Tibial artery (tissue), 4 donors: ENCODE measurements at regions not wholly inside any gene's neighbourhood (a gene's known extent, or its start where the extent isn't known, plus 50 kb on each side); places are given as distances from the start of the nearest gene placed in this dataset.

Source experiments
- DNase-seq, 2 donors: peaks; one replicate each; pipeline ENCODE4 v3.0.0-alpha.2; 2019
- H3K27ac ChIP-seq, 2 donors: fragments of 200-600 bp; sonication (generic) in 1 of 2; 1 replicate in 1 of 2; 2 replicates in 1 of 2; pipeline ENCODE4 v1.5.1; 2018 to 2019; ENCODE audit warnings: mild to moderate bottlenecking in 1 of 2
- H3K27me3 ChIP-seq, 2 donors: fragments of 200-600 bp; sonication (generic) in 1 of 2; one replicate each; pipeline versions ENCODE4 v1.5.1 to v1.6.0; 2016 to 2019
- H3K36me3 ChIP-seq, 3 donors: fragments of 200-600 bp; sonication (generic) in 2 of 3; one replicate each; pipeline ENCODE4 v1.5.1; 2016 to 2019; ENCODE audit warnings: mild to moderate bottlenecking in 2 of 3
- H3K4me1 ChIP-seq, 4 donors: fragments of 200-600 bp; sonication (generic) in 2 of 4; 1 replicate in 3 of 4; 2 replicates in 1 of 4; pipeline ENCODE4 v1.5.1; 2016 to 2019
- H3K4me3 ChIP-seq, 2 donors: fragments of 200-600 bp; sonication (generic) in 1 of 2; 1 replicate in 1 of 2; 2 replicates in 1 of 2; pipeline ENCODE4 v1.5.1; 2018 to 2019; ENCODE audit warnings: mild to moderate bottlenecking in 2 of 2
- H3K9me3 ChIP-seq, 3 donors: fragments of 200-600 bp; sonication (generic) in 1 of 3; one replicate each; pipeline ENCODE4 v1.5.1; 2016 to 2019
- intact Hi-C: fragments of 100-400 bp; cut with DNase I; formaldehyde crosslinking; loops from one replicate; pipeline ENCODE4 v1.15.0; 2023; ENCODE audit warnings: low total_unique reads
- TF ChIP-seq, protein P1 (sequence below), 2 experiments: fragments of 200-600 bp in 1 of 2; fragments of 450-650 bp in 1 of 2; IDR thresholded peaks; one replicate each; pipeline ENCODE4 v1.5.1; 2017 to 2019; ENCODE audit warnings: antibody characterized with exemption in 2 of 2, mild to moderate bottlenecking in 1 of 2, moderate library complexity in 1 of 2

GRCh38 chrX:9191392-9191791, 157.5 kb upstream of the FAM9B start:
- H3K36me3 ChIP-seq, result no peaks in the 10 kb centered on the region
- H3K9me3 ChIP-seq, result no peaks in the 10 kb centered on the region
- no peak overlapping the region for H3K27ac ChIP-seq
- no peak overlapping the region for H3K4me3 ChIP-seq
- no peak for DNase-seq
- H3K27me3 ChIP-seq, result no peaks in the 10 kb centered on the region
- intact Hi-C loops, result no loop called here
- no peaks in the 10 kb centered on the region for H3K4me1 ChIP-seq
- TF ChIP-seq, protein P1, sequence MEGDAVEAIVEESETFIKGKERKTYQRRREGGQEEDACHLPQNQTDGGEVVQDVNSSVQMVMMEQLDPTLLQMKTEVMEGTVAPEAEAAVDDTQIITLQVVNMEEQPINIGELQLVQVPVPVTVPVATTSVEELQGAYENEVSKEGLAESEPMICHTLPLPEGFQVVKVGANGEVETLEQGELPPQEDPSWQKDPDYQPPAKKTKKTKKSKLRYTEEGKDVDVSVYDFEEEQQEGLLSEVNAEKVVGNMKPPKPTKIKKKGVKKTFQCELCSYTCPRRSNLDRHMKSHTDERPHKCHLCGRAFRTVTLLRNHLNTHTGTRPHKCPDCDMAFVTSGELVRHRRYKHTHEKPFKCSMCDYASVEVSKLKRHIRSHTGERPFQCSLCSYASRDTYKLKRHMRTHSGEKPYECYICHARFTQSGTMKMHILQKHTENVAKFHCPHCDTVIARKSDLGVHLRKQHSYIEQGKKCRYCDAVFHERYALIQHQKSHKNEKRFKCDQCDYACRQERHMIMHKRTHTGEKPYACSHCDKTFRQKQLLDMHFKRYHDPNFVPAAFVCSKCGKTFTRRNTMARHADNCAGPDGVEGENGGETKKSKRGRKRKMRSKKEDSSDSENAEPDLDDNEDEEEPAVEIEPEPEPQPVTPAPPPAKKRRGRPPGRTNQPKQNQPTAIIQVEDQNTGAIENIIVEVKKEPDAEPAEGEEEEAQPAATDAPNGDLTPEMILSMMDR (IDR thresholded peaks at IDR 0.05), result no peak

DNA sequence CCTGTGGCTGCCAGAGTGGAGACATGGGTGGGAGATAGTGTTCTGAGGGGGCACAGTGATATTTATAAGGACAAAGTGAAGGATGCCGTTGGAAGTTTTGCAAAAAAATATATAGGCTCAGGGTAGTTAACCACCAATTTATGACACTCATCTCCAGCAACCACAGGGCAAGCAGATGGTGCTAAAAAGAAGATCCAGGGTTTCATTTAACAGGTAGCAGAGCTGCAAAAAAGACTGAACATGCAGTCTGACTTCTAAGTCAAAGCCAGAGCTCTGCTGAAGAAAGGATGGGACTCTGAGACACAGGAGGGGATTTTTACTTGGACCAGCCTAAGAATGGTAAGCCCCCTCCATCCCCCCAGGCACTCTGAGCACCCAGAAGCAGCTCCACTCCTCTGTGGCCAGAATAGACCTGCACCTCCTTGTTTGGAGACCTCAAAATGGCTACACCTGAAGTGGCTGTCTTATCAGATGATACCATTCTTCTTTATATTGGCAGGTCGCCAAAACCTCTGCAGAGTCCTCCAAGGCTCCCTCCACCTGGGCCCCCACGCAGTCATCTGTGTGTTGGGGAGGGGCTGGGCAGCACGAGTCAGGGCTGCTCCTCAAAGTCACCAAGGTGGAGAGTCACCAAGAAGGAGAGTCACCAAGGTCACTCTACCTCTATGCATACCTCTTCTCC, 161.4 kb upstream of the FAM9B start:
- DNase-seq, result no peak
- intact Hi-C loops, result no loop called here
- TF ChIP-seq, protein P1 (IDR thresholded peaks at IDR 0.05), result no peak
- no peaks in the 10 kb centered on the region for H3K36me3 ChIP-seq
- H3K4me3 ChIP-seq, result no peak overlapping the region
- H3K9me3 ChIP-seq, result no peaks in the 10 kb centered on the region
- H3K27ac ChIP-seq, result no peak overlapping the region
- H3K4me1 ChIP-seq, result peaks cover 0 to 4% (median 0%) of the 10 kb centered on the region in 4 donors
- no peaks in the 10 kb centered on the region for H3K27me3 ChIP-seq

GRCh38 chrX:9196961-9197640, 163.2 kb upstream of the FAM9B start:
- Histone ChIP-seq H3K4me3 (no peak overlapping the region), H3K27ac (no peak overlapping the region), H3K36me3 (no peaks in the 10 kb centered on the region), H3K9me3 (no peaks in the 10 kb centered on the region), H3K4me1 (peaks cover 0 to 4% (median 0%) of the 10 kb centered on the region in 4 donors), H3K27me3 (no peaks in the 10 kb centered on the region)
- no peak for DNase-seq
- TF ChIP-seq, protein P1 (IDR thresholded peaks at IDR 0.05), result no peak
- intact Hi-C loops, result no loop called here

DNA sequence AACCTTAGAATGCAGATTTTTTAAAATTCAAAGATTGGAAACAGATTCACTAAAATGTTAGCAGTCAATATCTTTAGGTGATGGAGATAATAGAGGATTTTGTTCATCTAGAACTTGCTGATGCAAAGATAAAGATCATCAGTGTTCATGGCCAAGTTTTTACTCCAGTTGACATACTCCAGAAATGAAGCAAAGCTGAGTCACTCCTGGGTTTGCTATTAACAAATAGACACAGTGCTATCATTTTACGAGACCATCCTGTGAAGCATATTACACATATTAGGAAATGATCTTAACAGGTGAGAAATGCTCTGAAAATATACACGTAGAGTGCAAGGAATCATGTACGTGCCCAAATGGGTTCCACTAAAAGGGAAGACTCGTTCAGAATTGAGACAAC, 170.6 kb upstream of the FAM9B start:
- Histone ChIP-seq H3K36me3 (no peaks in the 10 kb centered on the region), H3K27ac (no peak overlapping the region), H3K9me3 (no peaks in the 10 kb centered on the region), H3K4me3 (no peak overlapping the region), H3K4me1 (no peaks in the 10 kb centered on the region), H3K27me3 (no peaks in the 10 kb centered on the region)
- DNase-seq, result no peak
- intact Hi-C loops, result no loop called here
- TF ChIP-seq, protein P1 (IDR thresholded peaks at IDR 0.05), result no peak

DNA sequence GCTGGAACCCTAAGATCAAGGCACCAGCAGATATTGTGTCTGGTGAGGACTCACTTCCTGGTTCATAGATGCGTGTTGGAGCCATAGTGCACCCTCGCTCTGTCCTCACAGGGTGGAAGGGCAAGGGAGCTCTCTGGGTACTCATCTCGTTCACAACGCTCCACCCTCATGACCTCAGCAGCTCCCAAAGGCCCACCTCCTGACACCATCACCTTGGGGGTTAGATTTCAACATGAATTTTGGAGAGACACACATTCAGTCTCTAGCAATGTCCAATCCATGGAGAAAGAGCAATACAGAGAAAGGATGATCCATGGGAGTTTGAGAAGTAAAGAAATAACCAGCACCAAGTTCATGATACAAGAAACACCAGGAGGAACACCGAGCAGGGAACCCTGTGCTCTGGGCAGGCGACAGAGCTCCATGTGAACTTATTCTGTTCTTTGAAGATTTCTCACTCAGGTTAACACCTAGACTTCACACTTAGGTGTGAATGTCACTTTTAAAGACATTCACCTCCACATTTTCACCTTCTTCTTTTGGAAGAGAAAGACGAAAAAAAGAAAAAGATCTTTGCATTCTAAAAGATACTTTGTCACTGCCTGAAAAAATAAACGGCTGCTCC, 171.8 kb upstream of the FAM9B start:
- no peaks in the 10 kb centered on the region for H3K4me1 ChIP-seq
- no peaks in the 10 kb centered on the region for H3K27me3 ChIP-seq

More for the DNA sequence above, 171.8 kb upstream of the FAM9B start:
- intact Hi-C loops, result no loop called here
- Histone ChIP-seq H3K27ac (no peak overlapping the region), H3K4me3 (no peak overlapping the region), H3K36me3 (no peaks in the 10 kb centered on the region), H3K9me3 (no peaks in the 10 kb centered on the region)
- TF ChIP-seq, protein P1 (IDR thresholded peaks at IDR 0.05), result no peak
- DNase-seq, result no peak
